Smooth muscle cell (in vitro differentiated cells): ENCODE measurements at regions not wholly inside any gene's neighbourhood (a gene's known extent, or its start where the extent isn't known, plus 50 kb on each side); places are given as distances from the start of the nearest gene placed in this dataset.

ENCODE experiments used
- DNase-seq: peaks from one replicate; lab custom pipeline; 2025; ENCODE audit not compliant: unreplicated experiment; lab: John Stamatoyannopoulos, UW
- H2AFZ ChIP-seq: fragments of 200-600 bp; sonication (generic); 2 replicates; pipeline ENCODE4 v1.6.0; 2016; ENCODE audit warnings: antibody characterized with exemption, low read depth, mild to moderate bottlenecking
- H3F3A ChIP-seq: fragments of 200-600 bp; sonication (generic); 2 replicates; pipeline ENCODE4 v1.6.0; 2017; ENCODE audit warnings: antibody characterized with exemption, low read depth
- H3K27ac ChIP-seq: fragments of 200-600 bp; sonication (generic); 2 replicates; pipeline ENCODE4 v1.5.1; 2016; ENCODE audit warnings: low read depth, mild to moderate bottlenecking
- H3K27me3 ChIP-seq: fragments of 200-600 bp; sonication (generic); 2 replicates; pipeline ENCODE4 v1.6.1; 2016; ENCODE audit warnings: low read depth, mild to moderate bottlenecking
- H3K36me3 ChIP-seq: fragments of 200-600 bp; sonication (generic); 2 replicates; pipeline ENCODE4 v1.5.1; 2016; ENCODE audit warnings: low read depth
- H3K4me1 ChIP-seq: fragments of 200-600 bp; sonication (generic); 2 replicates; pipeline ENCODE4 v1.5.1; 2016; ENCODE audit warnings: low read depth
- H3K4me2 ChIP-seq: fragments of 200-600 bp; sonication (generic); 2 replicates; pipeline ENCODE4 v1.6.0; 2016; ENCODE audit warnings: mild to moderate bottlenecking
- H3K4me3 ChIP-seq: fragments of 200-600 bp; sonication (generic); 2 replicates; pipeline ENCODE4 v1.5.1; 2016; ENCODE audit warnings: mild to moderate bottlenecking
- H3K79me2 ChIP-seq: fragments of 200-600 bp; sonication (generic); 2 replicates; pipeline ENCODE4 v1.6.0; 2016; ENCODE audit warnings: low read depth, mild to moderate bottlenecking
- H3K9ac ChIP-seq: fragments of 200-600 bp; sonication (generic); 2 replicates; pipeline ENCODE4 v1.6.0; 2016; ENCODE audit warnings: low read depth
- H3K9me3 ChIP-seq: fragments of 200-600 bp; sonication (generic); replicated peaks from 2 replicates; pipeline ENCODE4 v1.5.1; 2016; ENCODE audit warnings: low read depth
- H4K20me1 ChIP-seq: fragments of 200-600 bp; sonication (generic); 2 replicates; pipeline ENCODE4 v1.6.0; 2016; ENCODE audit warnings: low read depth
- CTCF ChIP-seq: fragments of 200-600 bp; sonication (generic); IDR thresholded peaks from 2 replicates; pipeline ENCODE4 v1.5.1; 2017; ENCODE audit warnings: borderline replicate concordance, mild to moderate bottlenecking, antibody characterized with exemption; ENCODE audit not compliant: insufficient read depth, poor library complexity, severe bottlenecking
- WGBS: methylation state at CpG from one replicate; pipeline ENCODE4 v1.1.7; 2016; ENCODE audit warnings: low lambda C conversion rate; 5-methylcytosine and 5-hydroxymethylcytosine counted together

DNA sequence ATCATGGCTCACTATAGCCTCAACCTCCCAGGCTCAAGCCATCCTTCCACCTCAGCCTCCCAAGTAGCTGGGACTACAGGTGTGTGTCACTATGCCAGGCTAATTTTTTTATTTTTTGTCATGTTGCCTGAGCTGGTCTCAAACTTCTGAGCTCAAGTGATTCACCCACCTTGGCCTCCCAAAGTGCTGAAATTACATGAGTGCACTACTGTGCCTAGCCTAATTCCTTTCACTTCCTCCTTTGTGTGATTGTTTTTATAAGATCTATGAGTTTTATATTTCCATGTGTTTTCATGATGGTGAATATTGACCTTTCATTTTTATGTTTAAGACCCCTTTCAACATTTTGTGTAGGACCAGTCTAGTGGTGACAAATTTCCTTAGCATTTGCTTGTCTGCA is 55.2 kb upstream of the IL12B start:
- no peak overlapping the region for H3K4me2 ChIP-seq
- TF ChIP-seq CTCF: no peak
- H3K4me1 ChIP-seq: no peaks in the 10 kb centered on the region
- H3K27ac ChIP-seq: no peak overlapping the region
- H3F3A ChIP-seq: no peaks in the 10 kb centered on the region
- no peak for DNase-seq
- no peak overlapping the region for H3K4me3 ChIP-seq
- no peaks in the 10 kb centered on the region for H3K36me3 ChIP-seq
- H3K27me3 ChIP-seq: no peaks in the 10 kb centered on the region
- no peaks in the 10 kb centered on the region for H4K20me1 ChIP-seq
- H2AFZ ChIP-seq: no peak overlapping the region
- no peak overlapping the region for H3K9ac ChIP-seq
- H3K9me3 ChIP-seq: peaks cover 6% of the 10 kb centered on the region
- no peaks in the 10 kb centered on the region for H3K79me2 ChIP-seq

GRCh38 chr5:159386028-159386711 is 55.9 kb upstream of the IL12B start:
- no peak for TF ChIP-seq CTCF
- no peaks in the 10 kb centered on the region for H3K36me3 ChIP-seq
- H3K27me3 ChIP-seq: no peaks in the 10 kb centered on the region
- no peak overlapping the region for H3K9ac ChIP-seq
- H3K79me2 ChIP-seq: no peaks in the 10 kb centered on the region
- no peaks in the 10 kb centered on the region for H3F3A ChIP-seq
- peaks cover 6% of the 10 kb centered on the region for H3K9me3 ChIP-seq
- H3K27ac ChIP-seq: no peak overlapping the region
- no peak for DNase-seq
- no peaks in the 10 kb centered on the region for H3K4me1 ChIP-seq
- H3K4me3 ChIP-seq: no peak overlapping the region
- no peak overlapping the region for H2AFZ ChIP-seq
- no peak overlapping the region for H3K4me2 ChIP-seq
- no peaks in the 10 kb centered on the region for H4K20me1 ChIP-seq

DNA sequence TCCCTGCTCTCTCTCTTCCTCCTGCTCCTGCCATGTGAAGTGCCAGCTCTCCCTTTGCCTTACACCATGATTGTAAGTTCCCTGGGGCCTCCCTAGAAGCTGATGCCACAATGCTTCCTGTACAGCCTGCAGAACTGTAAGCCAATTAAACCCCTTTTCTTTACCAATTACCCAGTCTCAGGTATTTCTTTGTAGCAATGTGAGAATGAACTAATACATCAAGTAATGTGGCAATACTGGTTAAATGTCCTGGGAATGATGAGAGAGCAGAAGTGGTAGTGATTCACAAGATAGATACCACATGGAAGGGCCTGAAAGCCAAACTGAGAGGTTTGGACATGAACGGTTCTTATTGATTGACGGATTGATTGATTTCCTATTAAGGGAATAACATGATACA is 62.6 kb upstream of the IL12B start:
- Histone ChIP-seq H3K27me3 (no peaks in the 10 kb centered on the region), H3K36me3 (no peaks in the 10 kb centered on the region), H2AFZ (no peak overlapping the region), H3K79me2 (no peaks in the 10 kb centered on the region), H3K4me3 (no peak overlapping the region), H3F3A (no peaks in the 10 kb centered on the region), H4K20me1 (no peaks in the 10 kb centered on the region), H3K4me2 (no peak overlapping the region), H3K9ac (no peak overlapping the region), H3K4me1 (no peaks in the 10 kb centered on the region), H3K27ac (no peak overlapping the region), H3K9me3 (no peaks in the 10 kb centered on the region)
- WGBS: 97% methylated on average over 2 of the region's 2 CpGs
- no peak for TF ChIP-seq CTCF
- DNase-seq: no peak

DNA sequence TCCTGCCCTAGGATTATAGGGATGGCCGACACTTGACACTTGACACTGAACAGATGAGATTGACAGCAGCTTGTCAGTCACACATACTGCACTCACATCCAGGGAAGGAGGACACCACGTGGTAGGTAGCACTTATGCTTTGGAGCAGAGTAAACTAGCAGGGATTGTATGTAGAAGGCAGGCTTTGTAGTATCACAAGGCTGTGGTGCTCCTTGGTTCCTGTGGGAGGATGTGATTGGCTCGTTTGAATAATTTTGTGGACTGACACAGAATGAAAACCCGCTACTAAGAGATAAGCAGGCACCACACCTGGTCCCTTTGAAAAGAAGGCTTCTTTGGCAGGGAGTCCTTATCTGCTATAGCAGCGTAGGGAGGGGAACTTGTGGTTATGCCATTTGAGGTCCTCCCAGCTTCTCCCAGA is 63.6 kb upstream of the IL12B start:
- DNase-seq: no peak
- no peaks in the 10 kb centered on the region for H3K4me1 ChIP-seq
- no peaks in the 10 kb centered on the region for H3K36me3 ChIP-seq
- H4K20me1 ChIP-seq: no peaks in the 10 kb centered on the region
- H3K27me3 ChIP-seq: no peaks in the 10 kb centered on the region
- 59% methylated on average over 5 of the region's 5 CpGs for whole genome bisulfite sequencing
- H3K9ac ChIP-seq: no peak overlapping the region
- H3K4me2 ChIP-seq: no peak overlapping the region
- H3K27ac ChIP-seq: no peak overlapping the region
- no peaks in the 10 kb centered on the region for H3K9me3 ChIP-seq
- no peaks in the 10 kb centered on the region for H3F3A ChIP-seq
- H2AFZ ChIP-seq: no peak overlapping the region
- H3K4me3 ChIP-seq: no peak overlapping the region
- no peaks in the 10 kb centered on the region for H3K79me2 ChIP-seq
- TF ChIP-seq CTCF: no peak
